ENCODE measurements at regions not wholly inside any gene's neighbourhood (a gene's known extent, or its start where the extent isn't known, plus 50 kb on each side); places are given as distances from the start of the nearest gene placed in this dataset.

GRCh38 chr20:50428097-50428828 is 81.9 kb upstream of the PTPN1 start:
- peak overlapping the region; percentile 49 for H3K4me2 ChIP-seq (ENCODE audit: insufficient read depth, low read length)
- no peaks in the 10 kb centered on the region for H3K36me3 ChIP-seq (ENCODE audit: control insufficient read depth, insufficient read depth, low read length)
- CTCF ChIA-PET (ENCODE audit: low intra/inter-chr PET ratio), result no interaction called here
- 63% methylated on average over 6 of the region's 6 CpGs for WGBS (ENCODE audit: insufficient coverage, low coverage, missing lambda C conversion rate)
- H3K27me3 ChIP-seq (ENCODE audit: control insufficient read depth in 2 of 2, insufficient read depth in 2 of 2, low read length in 2 of 2), result no peaks in the 10 kb centered on the region
- DNase-seq (ENCODE audit: extremely low read depth in 1 of 4, low spot score in 3 of 4) (peak in 1 of 4 experiments; percentile 26), FAIRE-seq (no peak), ATAC-seq (no peak)
- H3K27ac ChIP-seq (ENCODE audit: extremely low read depth, low read depth, low read length), result peak overlapping the region; percentile 26; the same call in 1 of the 3 replicates
- peak overlapping the region; percentile 69 for H2AFZ ChIP-seq (ENCODE audit: low read depth, low read length)
- POLR2A ChIA-PET, result interaction anchor here (0.6 to 1.3 kb wide), 3 partner anchors 24 to 226 kb away, joined by 3 read pairs; no protein-coding TSS in a partner anchor
- H3K79me2 ChIP-seq (ENCODE audit: control insufficient read depth, insufficient read depth, low read length), result no peaks in the 10 kb centered on the region
- 0 out of 2 replicates have a peak, but pooled peaks have one; percentile 54 for TF ChIP-seq MIER1 (IDR thresholded peaks at IDR 0.05; ENCODE audit: low read depth)
- TF ChIP-seq, protein P1, sequence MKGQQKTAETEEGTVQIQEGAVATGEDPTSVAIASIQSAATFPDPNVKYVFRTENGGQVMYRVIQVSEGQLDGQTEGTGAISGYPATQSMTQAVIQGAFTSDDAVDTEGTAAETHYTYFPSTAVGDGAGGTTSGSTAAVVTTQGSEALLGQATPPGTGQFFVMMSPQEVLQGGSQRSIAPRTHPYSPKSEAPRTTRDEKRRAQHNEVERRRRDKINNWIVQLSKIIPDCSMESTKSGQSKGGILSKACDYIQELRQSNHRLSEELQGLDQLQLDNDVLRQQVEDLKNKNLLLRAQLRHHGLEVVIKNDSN (CRISPR knock-in tag; IDR thresholded peaks at IDR 0.05), result peak; percentile 57
- no peak for TF ChIP-seq CCAR2 (IDR thresholded peaks at IDR 0.05; ENCODE audit: low read depth, low read length)
- peak; percentile 64 for TF ChIP-seq USF2 (CRISPR knock-in tag; IDR thresholded peaks at IDR 0.05)
- TF ChIP-seq PYGO2 (tag; IDR thresholded peaks at IDR 0.05), result no peak
- TF ChIP-seq, protein P2, sequence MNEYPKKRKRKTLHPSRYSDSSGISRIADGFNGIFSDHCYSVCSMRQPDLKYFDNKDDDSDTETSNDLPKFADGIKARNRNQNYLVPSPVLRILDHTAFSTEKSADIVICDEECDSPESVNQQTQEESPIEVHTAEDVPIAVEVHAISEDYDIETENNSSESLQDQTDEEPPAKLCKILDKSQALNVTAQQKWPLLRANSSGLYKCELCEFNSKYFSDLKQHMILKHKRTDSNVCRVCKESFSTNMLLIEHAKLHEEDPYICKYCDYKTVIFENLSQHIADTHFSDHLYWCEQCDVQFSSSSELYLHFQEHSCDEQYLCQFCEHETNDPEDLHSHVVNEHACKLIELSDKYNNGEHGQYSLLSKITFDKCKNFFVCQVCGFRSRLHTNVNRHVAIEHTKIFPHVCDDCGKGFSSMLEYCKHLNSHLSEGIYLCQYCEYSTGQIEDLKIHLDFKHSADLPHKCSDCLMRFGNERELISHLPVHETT (CRISPR knock-in tag; conservative IDR thresholded peaks at IDR 0.05 in 1 of 2, IDR thresholded peaks at IDR 0.05 in 1 of 2), result 0 out of 4 replicates have a peak, but pooled peaks of 1 of the 2 experiments have one; percentile 2
- TF ChIP-seq RAD51 (IDR thresholded peaks at IDR 0.05; ENCODE audit: borderline replicate concordance, low read depth), result 0 out of 2 replicates have a peak, but pooled peaks have one; percentile 27
- TF ChIP-seq POLR2B (IDR thresholded peaks at IDR 0.05; ENCODE audit: low read depth, partially characterized antibody), result no peak
- peak; percentile 65 for TF ChIP-seq NFYB (IDR thresholded peaks at IDR 0.05; ENCODE audit: extremely low read depth, insufficient read length)
- no peak for TF ChIP-seq HEY1 (CRISPR knock-in tag; IDR thresholded peaks at IDR 0.05; ENCODE audit: borderline replicate concordance)
- TF ChIP-seq ESRRA (IDR thresholded peaks at IDR 0.05; ENCODE audit: borderline replicate concordance, low read depth), result 0 out of 2 replicates have a peak, but pooled peaks have one; percentile 30
- TF ChIP-seq RERE (CRISPR knock-in tag; IDR thresholded peaks at IDR 0.05; ENCODE audit: borderline replicate concordance), result no peak
- intact Hi-C loops (cut with micrococcal nuclease), result no loop called here
- BruUV-seq (replicated peaks), result no TSS peak
- no peaks in the 10 kb centered on the region for H4K20me1 ChIP-seq (replicated peaks; ENCODE audit: control insufficient read depth, insufficient read depth, low read length)
- H3K9me3 ChIP-seq (replicated peaks; ENCODE audit: control insufficient read depth, insufficient read depth, low read depth, low read length), result no peaks in the 10 kb centered on the region
- peak overlapping the region; percentile 12 to 37; a peak in 2 of 4 replicates for H3K9ac ChIP-seq (ENCODE audit: insufficient read depth in 1 of 2, low read depth in 2 of 2, low read length in 2 of 2)
- no peaks in the 10 kb centered on the region for H3K9me1 ChIP-seq (ENCODE audit: control insufficient read depth, insufficient read depth, low read length)
- in situ Hi-C loops (cut with MboI), result no loop called here
- H3K4me3 ChIP-seq, result no peak overlapping the region
- peaks cover 35 to 42% of the 10 kb centered on the region in 2 experiments for H3K4me1 ChIP-seq (replicated peaks in 1 of 2; ENCODE audit: control insufficient read depth in 2 of 2, insufficient read depth in 2 of 2, low read length in 2 of 2)

Measured in K562 (cell line).